Glutamatergic neuron (in vitro differentiated cells): ENCODE measurements at regions not wholly inside any gene's neighbourhood (a gene's known extent, or its start where the extent isn't known, plus 50 kb on each side); places are given as distances from the start of the nearest gene placed in this dataset.
"Not testable (repeated sequence)": the region's sequence is repeated elsewhere in the genome, so short reads cannot be mapped to it uniquely, and the experiment has no call there.

Experiments
- DNase-seq: peaks from one replicate; pipeline ENCODE4 v3.0.0; 2022
- H3K27ac Mint-ChIP-seq: one replicate; pipeline ENCODE4 v1.8.0; 2020; ENCODE audit warnings: mild to moderate bottlenecking, mixed read lengths, inconsistent platforms; ENCODE audit not compliant: unreplicated experiment
- H3K27me3 Mint-ChIP-seq: one replicate; pipeline ENCODE4 v1.8.0; 2020; ENCODE audit warnings: mild to moderate bottlenecking, moderate library complexity, mixed read lengths, inconsistent platforms; ENCODE audit not compliant: unreplicated experiment
- H3K36me3 Mint-ChIP-seq: one replicate; pipeline ENCODE4 v1.8.0; 2020; ENCODE audit warnings: mild to moderate bottlenecking, mixed read lengths, inconsistent platforms; ENCODE audit not compliant: unreplicated experiment
- H3K4me1 Mint-ChIP-seq: one replicate; pipeline ENCODE4 v1.8.0; 2020; ENCODE audit warnings: mild to moderate bottlenecking, low read depth, mixed read lengths, inconsistent platforms; ENCODE audit not compliant: unreplicated experiment
- H3K4me3 Mint-ChIP-seq: one replicate; pipeline ENCODE4 v1.8.0; 2020; ENCODE audit warnings: mild to moderate bottlenecking, mixed read lengths, inconsistent platforms; ENCODE audit not compliant: unreplicated experiment
- H3K9me3 Mint-ChIP-seq: one replicate; pipeline ENCODE4 v1.8.0; 2020; ENCODE audit warnings: mild to moderate bottlenecking, moderate library complexity, mixed read lengths, inconsistent platforms; ENCODE audit not compliant: unreplicated experiment
- TF ChIP-seq, protein P1 (sequence below): fragments of 200-600 bp; sonication (generic); IDR thresholded peaks from one replicate; pipeline ENCODE4 v1.5.0; 2021; ENCODE audit not compliant: partially characterized antibody, unreplicated experiment

- Mint-ChIP-seq H3K4me3 (no peak overlapping the region), H3K9me3 (no peaks in the 10 kb centered on the region), H3K27ac (no peak overlapping the region), H3K4me1 (no peaks in the 10 kb centered on the region), H3K27me3 (no peaks in the 10 kb centered on the region), H3K36me3 (no peaks in the 10 kb centered on the region)
- no peak for DNase-seq
- TF ChIP-seq, protein P1, sequence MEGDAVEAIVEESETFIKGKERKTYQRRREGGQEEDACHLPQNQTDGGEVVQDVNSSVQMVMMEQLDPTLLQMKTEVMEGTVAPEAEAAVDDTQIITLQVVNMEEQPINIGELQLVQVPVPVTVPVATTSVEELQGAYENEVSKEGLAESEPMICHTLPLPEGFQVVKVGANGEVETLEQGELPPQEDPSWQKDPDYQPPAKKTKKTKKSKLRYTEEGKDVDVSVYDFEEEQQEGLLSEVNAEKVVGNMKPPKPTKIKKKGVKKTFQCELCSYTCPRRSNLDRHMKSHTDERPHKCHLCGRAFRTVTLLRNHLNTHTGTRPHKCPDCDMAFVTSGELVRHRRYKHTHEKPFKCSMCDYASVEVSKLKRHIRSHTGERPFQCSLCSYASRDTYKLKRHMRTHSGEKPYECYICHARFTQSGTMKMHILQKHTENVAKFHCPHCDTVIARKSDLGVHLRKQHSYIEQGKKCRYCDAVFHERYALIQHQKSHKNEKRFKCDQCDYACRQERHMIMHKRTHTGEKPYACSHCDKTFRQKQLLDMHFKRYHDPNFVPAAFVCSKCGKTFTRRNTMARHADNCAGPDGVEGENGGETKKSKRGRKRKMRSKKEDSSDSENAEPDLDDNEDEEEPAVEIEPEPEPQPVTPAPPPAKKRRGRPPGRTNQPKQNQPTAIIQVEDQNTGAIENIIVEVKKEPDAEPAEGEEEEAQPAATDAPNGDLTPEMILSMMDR, result no peak
These were observed 467.1 kb upstream of the STEAP1 start for GRCh38 chr7:89687211-89687610.

DNA sequence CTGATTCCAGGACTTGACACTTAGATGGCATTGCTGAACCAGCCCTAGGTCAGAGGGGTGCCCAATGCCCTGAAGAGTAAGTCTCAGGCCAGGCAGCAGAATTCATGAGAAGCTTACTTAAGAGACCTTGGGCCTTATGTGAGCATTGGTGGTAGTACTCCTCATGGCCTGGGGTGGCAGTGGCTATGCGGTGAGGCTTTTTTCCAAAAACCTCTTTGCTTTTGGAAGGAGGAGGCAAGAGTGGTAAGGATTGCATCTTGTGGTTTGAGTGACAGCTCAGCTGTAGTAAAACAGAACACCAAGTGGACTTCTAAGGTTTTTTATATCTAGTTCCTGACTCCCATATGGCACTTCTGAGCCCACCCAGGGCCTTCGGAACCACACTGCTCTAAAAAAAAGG, 459.0 kb upstream of the STEAP1 start:
- Mint-ChIP-seq H3K27me3 (no peaks in the 10 kb centered on the region), H3K4me1 (no peaks in the 10 kb centered on the region), H3K4me3 (no peak overlapping the region), H3K27ac (no peak overlapping the region), H3K36me3 (peaks cover 15% of the 10 kb centered on the region), H3K9me3 (peaks cover 1% of the 10 kb centered on the region)
- TF ChIP-seq, protein P1, result no peak
- DNase-seq, result no peak

DNA sequence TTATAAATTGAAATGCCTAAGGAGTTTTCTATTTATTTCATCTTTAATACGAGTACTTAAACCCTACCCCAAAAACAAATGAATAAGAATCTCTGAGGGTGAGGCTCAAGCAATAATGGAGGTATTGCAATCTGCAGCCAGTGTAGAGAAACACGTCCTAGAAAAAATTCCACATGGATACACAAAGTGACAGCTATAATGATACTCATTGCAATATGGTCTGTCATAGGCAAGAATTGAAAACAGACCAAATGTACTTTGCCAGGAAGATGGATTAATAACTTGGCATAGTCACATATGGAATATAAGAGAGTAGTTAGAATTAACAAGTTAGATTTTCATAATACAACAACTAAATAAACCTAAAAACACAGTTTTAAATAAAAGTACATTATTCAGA, 440.1 kb upstream of the STEAP1 start:
- H3K27ac Mint-ChIP-seq, result no peak overlapping the region
- no peaks in the 10 kb centered on the region for H3K9me3 Mint-ChIP-seq
- no peaks in the 10 kb centered on the region for H3K36me3 Mint-ChIP-seq
- TF ChIP-seq, protein P1, result no peak
- no peaks in the 10 kb centered on the region for H3K4me1 Mint-ChIP-seq
- no peak for DNase-seq
- H3K27me3 Mint-ChIP-seq, result no peaks in the 10 kb centered on the region
- H3K4me3 Mint-ChIP-seq, result no peak overlapping the region

DNA sequence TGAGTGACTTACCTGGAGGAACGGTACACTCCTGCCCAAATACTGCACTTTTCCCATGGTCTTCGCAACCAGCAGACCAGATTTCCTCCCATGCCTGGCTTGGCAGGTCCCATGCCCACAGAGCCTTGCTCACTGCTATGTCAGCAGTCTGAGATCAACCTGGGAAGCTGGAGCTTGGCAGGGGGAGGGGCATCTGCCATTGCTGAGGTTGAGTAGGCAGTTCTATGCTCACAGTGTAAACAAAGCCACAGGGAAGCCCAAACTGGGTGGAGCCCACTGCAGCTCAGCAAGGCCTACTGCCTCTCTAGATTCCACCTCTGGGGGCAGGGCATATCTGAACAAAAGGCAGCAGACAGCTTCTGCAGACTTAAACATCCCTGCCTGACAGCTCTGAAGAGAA, 435.3 kb upstream of the STEAP1 start:
- DNase-seq, H3K4me1 Mint-ChIP-seq, H3K27ac Mint-ChIP-seq, H3K36me3 Mint-ChIP-seq, H3K4me3 Mint-ChIP-seq, H3K9me3 Mint-ChIP-seq, H3K27me3 Mint-ChIP-seq: not testable (repeated sequence)

DNA sequence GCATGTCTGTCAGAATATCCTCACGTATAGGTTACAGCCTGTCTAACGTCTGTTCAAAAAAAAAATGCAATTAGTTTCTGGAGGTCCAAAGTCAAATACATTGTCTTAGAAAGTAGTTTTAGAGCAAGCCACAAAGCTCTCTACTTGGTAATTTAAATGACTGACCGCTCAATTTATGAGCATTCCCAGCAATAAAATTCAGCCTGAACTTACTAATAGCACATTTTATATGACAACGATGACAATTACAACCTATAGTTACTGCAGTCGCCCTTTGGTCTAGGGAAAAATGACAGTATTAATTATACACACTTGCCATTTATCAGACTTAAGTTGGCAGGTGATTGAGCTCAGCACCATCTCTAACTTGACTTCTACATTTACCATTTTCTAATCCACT, 425.8 kb upstream of the STEAP1 start:
- Mint-ChIP-seq H3K36me3 (no peaks in the 10 kb centered on the region), H3K4me1 (peaks cover 4% of the 10 kb centered on the region), H3K27me3 (no peaks in the 10 kb centered on the region), H3K9me3 (no peaks in the 10 kb centered on the region), H3K27ac (no peak overlapping the region), H3K4me3 (no peak overlapping the region)
- DNase-seq, result no peak
- TF ChIP-seq, protein P1, result no peak
